Muscle layer of colon (tissue), 2 donors: ENCODE measurements at regions not wholly inside any gene's neighbourhood (a gene's known extent, or its start where the extent isn't known, plus 50 kb on each side); places are given as distances from the start of the nearest gene placed in this dataset.

Experiments used
- H3K27ac ChIP-seq: one replicate; pipeline ENCODE4 v1.7.0; 2013; ENCODE audit warnings: low read depth, mild to moderate bottlenecking, low read length, moderate library complexity
- H3K27me3 ChIP-seq, 2 donors: one replicate each; pipeline ENCODE4 v1.7.0; 2013; ENCODE audit warnings: low read length in 2 of 2, mild to moderate bottlenecking in 2 of 2; ENCODE audit not compliant: insufficient read depth in 2 of 2, control insufficient read depth in 1 of 2
- H3K36me3 ChIP-seq: one replicate; pipeline ENCODE4 v1.7.0; 2013; ENCODE audit warnings: mild to moderate bottlenecking, low read length; ENCODE audit not compliant: insufficient read depth
- H3K4me1 ChIP-seq: one replicate; pipeline ENCODE4 v1.7.0; 2013; ENCODE audit warnings: mild to moderate bottlenecking, low read length; ENCODE audit not compliant: insufficient read depth
- H3K4me3 ChIP-seq, 2 donors: one replicate each; pipeline ENCODE4 v1.7.0; 2013; ENCODE audit warnings: low read length in 2 of 2, low read depth in 1 of 2, mild to moderate bottlenecking in 1 of 2, moderate library complexity in 1 of 2
- H3K9ac ChIP-seq: one replicate; pipeline ENCODE4 v1.7.0; 2013; ENCODE audit warnings: low read length
- H3K9me3 ChIP-seq: one replicate; pipeline ENCODE4 v1.7.0; 2013; ENCODE audit warnings: mild to moderate bottlenecking, low read length
- donor health status: abdominal sarcoma.
- donor health status: Adenocarcinoma of cecum.

GRCh38 chr13:63311587-63311986 lies 1895.9 kb upstream of the PCDH20 start:
- Histone ChIP-seq H3K9ac (no peak overlapping the region), H3K4me3 (no peak overlapping the region), H3K36me3 (no peaks in the 10 kb centered on the region), H3K9me3 (no peaks in the 10 kb centered on the region), H3K27me3 (no peaks in the 10 kb centered on the region), H3K27ac (no peak overlapping the region), H3K4me1 (no peaks in the 10 kb centered on the region)

GRCh38 chr13:63308549-63309165 lies 1893.0 kb upstream of the PCDH20 start:
- Histone ChIP-seq H3K27ac (no peak overlapping the region), H3K4me3 (no peak overlapping the region), H3K4me1 (no peaks in the 10 kb centered on the region), H3K27me3 (no peaks in the 10 kb centered on the region), H3K9me3 (no peaks in the 10 kb centered on the region), H3K36me3 (no peaks in the 10 kb centered on the region), H3K9ac (no peak overlapping the region)

DNA sequence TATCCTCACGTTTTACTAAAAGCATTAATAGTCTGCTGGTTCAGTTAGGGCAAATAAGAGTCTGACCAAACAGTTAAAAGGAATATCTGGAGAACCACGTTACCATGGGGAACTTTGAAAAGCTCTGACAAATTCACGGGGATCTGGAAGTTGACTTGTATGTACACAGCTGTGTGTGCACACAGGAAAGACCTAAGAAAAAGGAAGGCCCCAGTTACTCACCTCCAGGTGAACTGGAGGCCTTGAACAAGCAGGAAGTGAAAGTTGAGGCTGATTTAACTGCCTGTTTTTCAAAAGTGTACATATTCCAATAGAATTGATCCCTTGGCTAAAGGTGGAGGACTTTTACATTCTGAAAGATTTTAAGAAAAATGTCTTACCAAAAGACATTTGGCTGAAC lies 1891.6 kb upstream of the PCDH20 start:
- Histone ChIP-seq H3K27me3 (no peaks in the 10 kb centered on the region), H3K27ac (no peak overlapping the region)

DNA sequence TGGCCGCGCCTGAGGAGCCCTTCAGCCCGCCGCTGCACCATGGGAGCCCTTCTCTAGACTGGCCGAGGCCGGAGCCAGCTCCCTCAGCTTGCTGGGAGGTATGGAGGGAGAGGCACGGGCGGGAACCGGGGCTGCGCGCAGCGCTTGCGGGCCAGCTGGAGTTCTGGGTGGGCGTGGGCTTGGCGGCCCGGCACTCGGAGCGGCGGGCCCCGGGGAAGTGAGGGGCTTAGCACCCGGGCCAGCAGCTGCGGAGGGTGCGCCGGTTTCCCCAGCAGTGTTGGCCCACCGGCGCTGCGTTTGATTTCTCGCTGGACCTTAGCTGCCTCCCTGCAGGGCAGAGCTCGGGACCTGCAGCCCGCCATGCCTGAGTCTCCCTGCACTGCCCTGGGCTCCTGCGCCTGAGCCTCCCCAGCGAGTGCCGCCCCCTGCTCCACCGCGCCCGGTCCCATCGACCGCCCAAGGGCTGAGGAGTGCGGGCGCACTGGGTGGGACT lies 1890.0 kb upstream of the PCDH20 start:
- Histone ChIP-seq H3K4me3 (no peak overlapping the region), H3K9me3 (no peaks in the 10 kb centered on the region), H3K9ac (no peak overlapping the region), H3K27me3 (no peaks in the 10 kb centered on the region), H3K27ac (no peak overlapping the region), H3K4me1 (no peaks in the 10 kb centered on the region), H3K36me3 (no peaks in the 10 kb centered on the region)

More for the DNA sequence above, 1891.6 kb upstream of the PCDH20 start:
- Histone ChIP-seq H3K4me3 (no peak overlapping the region), H3K9ac (no peak overlapping the region), H3K9me3 (no peaks in the 10 kb centered on the region), H3K4me1 (no peaks in the 10 kb centered on the region), H3K36me3 (no peaks in the 10 kb centered on the region)

- Histone ChIP-seq H3K36me3 (no peaks in the 10 kb centered on the region), H3K4me3 (no peak overlapping the region), H3K4me1 (no peaks in the 10 kb centered on the region), H3K9ac (no peak overlapping the region), H3K27ac (no peak overlapping the region), H3K27me3 (no peaks in the 10 kb centered on the region), H3K9me3 (no peaks in the 10 kb centered on the region)
Observed at GRCh38 chr13:63304497-63304896, 1888.8 kb upstream of the PCDH20 start.

- H3K9ac ChIP-seq = no peak overlapping the region
- H3K27ac ChIP-seq = no peak overlapping the region
- H3K27me3 ChIP-seq = no peaks in the 10 kb centered on the region
- H3K36me3 ChIP-seq = no peaks in the 10 kb centered on the region
- H3K4me3 ChIP-seq = no peak overlapping the region
- no peaks in the 10 kb centered on the region for H3K4me1 ChIP-seq
- H3K9me3 ChIP-seq = no peaks in the 10 kb centered on the region
Observed at GRCh38 chr13:63299866-63300394, 1884.3 kb upstream of the PCDH20 start.

GRCh38 chr13:63297163-63297562 lies 1881.5 kb upstream of the PCDH20 start:
- H3K9me3 ChIP-seq = no peaks in the 10 kb centered on the region
- H3K27ac ChIP-seq = no peak overlapping the region
- H3K4me1 ChIP-seq = no peaks in the 10 kb centered on the region
- no peaks in the 10 kb centered on the region for H3K27me3 ChIP-seq
- no peak overlapping the region for H3K4me3 ChIP-seq
- H3K9ac ChIP-seq = no peak overlapping the region
- H3K36me3 ChIP-seq = no peaks in the 10 kb centered on the region

DNA sequence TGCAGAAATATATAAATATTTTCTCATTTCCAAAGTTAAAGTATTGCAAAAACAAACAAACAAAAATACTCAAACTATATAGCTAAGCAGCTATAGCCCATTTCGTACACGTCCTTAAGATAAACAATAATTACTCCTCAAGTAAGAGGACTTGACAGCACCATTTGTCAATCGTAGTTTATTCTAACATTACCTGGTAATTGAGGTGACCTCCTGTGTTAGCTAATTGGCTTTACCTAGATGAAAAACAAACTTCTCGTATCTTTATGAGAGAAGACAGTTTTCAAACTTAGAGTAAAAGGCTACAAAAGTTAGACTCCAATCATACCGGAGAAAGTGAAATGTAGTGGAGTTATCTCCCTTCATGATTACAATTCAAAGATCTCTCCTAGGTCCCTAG lies 1876.1 kb upstream of the PCDH20 start:
- no peaks in the 10 kb centered on the region for H3K9me3 ChIP-seq
- H3K36me3 ChIP-seq = no peaks in the 10 kb centered on the region

DNA sequence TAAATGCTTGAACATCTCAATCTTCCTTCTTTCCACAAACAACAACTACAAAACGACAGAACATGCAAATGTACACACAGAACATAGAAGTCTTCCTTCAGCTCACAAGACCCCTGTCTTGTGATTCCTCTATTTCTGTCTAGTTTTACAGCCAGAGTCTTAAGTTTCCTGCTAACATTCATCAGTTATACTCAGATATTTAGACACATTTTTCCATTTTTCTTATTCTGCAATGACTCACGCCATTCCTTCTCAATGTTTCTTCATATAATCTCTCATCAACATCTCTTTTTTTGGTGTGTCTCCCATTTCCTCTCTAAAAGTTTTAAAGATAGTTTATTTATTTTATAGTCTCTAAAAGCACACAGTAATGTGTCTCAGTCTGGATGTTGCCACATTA lies 1872.9 kb upstream of the PCDH20 start:
- H3K4me1 ChIP-seq = no peaks in the 10 kb centered on the region
- no peak overlapping the region for H3K9ac ChIP-seq
- no peak overlapping the region for H3K27ac ChIP-seq
- no peaks in the 10 kb centered on the region for H3K36me3 ChIP-seq
- H3K27me3 ChIP-seq = no peaks in the 10 kb centered on the region
- no peak overlapping the region for H3K4me3 ChIP-seq
- H3K9me3 ChIP-seq = no peaks in the 10 kb centered on the region

More for the DNA sequence above, 1876.1 kb upstream of the PCDH20 start:
- Histone ChIP-seq H3K4me1 (no peaks in the 10 kb centered on the region), H3K4me3 (no peak overlapping the region), H3K9ac (no peak overlapping the region), H3K27me3 (no peaks in the 10 kb centered on the region), H3K27ac (no peak overlapping the region)

- Histone ChIP-seq H3K27ac (no peak overlapping the region), H3K36me3 (no peaks in the 10 kb centered on the region), H3K9ac (no peak overlapping the region), H3K4me1 (no peaks in the 10 kb centered on the region), H3K4me3 (no peak overlapping the region), H3K9me3 (no peaks in the 10 kb centered on the region), H3K27me3 (no peaks in the 10 kb centered on the region)
Observed at GRCh38 chr13:63287926-63288325, 1872.3 kb upstream of the PCDH20 start.

DNA sequence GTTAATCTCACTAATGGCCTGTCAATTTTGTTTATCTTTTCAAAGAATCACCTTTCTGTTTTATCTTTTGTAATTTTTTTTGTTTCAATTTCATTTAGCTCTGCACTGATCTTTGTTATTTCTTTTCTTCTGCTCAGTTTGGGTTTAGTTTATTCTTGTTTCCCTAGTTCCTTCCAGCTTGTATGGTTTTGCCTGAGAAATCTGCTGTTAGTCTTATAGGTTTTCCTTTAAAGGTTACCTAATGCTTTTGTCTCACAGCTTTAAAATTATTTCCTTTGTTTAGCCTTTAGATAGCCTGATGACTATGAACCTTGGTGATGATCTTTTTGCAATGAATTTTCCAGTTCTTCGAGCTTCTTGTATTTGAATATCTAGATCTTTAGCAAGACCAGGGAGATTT lies 1869.8 kb upstream of the PCDH20 start:
- Histone ChIP-seq H3K4me3 (no peak overlapping the region), H3K27me3 (no peaks in the 10 kb centered on the region), H3K36me3 (no peaks in the 10 kb centered on the region), H3K27ac (no peak overlapping the region), H3K9ac (no peak overlapping the region), H3K4me1 (no peaks in the 10 kb centered on the region), H3K9me3 (no peaks in the 10 kb centered on the region)

DNA sequence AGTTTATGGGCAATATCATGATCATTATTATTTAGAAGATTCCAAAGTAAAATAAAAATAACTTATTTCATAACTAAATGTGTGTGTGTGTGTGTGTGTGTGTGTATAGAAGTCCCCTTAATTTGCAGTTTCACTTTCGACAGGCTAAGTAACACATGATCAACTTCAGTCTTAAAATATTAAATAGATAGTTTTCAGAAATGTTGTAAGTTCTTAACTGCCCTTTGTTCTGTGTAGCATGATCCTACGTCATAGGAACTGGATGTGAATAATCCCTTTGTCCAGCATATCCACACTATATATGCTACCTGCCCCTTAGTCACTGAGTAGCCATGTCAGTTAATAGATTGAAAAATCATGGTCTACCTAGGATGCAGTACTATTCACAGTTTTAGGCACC lies 1863.5 kb upstream of the PCDH20 start:
- no peak overlapping the region for H3K4me3 ChIP-seq

More for the DNA sequence above, 1863.5 kb upstream of the PCDH20 start:
- Histone ChIP-seq H3K9ac (no peak overlapping the region), H3K4me1 (no peaks in the 10 kb centered on the region), H3K9me3 (no peaks in the 10 kb centered on the region), H3K36me3 (no peaks in the 10 kb centered on the region), H3K27me3 (no peaks in the 10 kb centered on the region), H3K27ac (no peak overlapping the region)
